ENCODE measurements at regions not wholly inside any gene's neighbourhood (a gene's known extent, or its start where the extent isn't known, plus 50 kb on each side); places are given as distances from the start of the nearest gene placed in this dataset.

GRCh38 chr3:116591236-116591635 lies 118.3 kb upstream of the TUSC7 start:
- Histone ChIP-seq H3K9ac (ENCODE audit: low read depth in 1 of 2, low read length in 2 of 2) (no peak overlapping the region), H3K4me3 (ENCODE audit: low read depth in 1 of 3, low read length in 3 of 3) (no peak overlapping the region), H3K27me3 (ENCODE audit: control insufficient read depth in 4 of 4, insufficient read depth in 4 of 4, low read length in 3 of 4) (no peaks in the 10 kb centered on the region), H3K9me3 (ENCODE audit: control insufficient read depth in 4 of 4, low read length in 3 of 4) (no peaks in the 10 kb centered on the region), H3K4me1 (ENCODE audit: control insufficient read depth in 4 of 4, insufficient read depth in 4 of 4, low read length in 3 of 4) (no peaks in the 10 kb centered on the region), H3K36me3 (ENCODE audit: control insufficient read depth in 4 of 4, insufficient read depth in 3 of 4, low read depth in 1 of 4, low read length in 3 of 4) (no peaks in the 10 kb centered on the region), H3K27ac (ENCODE audit: low read depth in 1 of 2, low read length in 2 of 2) (no peak overlapping the region)
- WGBS: 40% methylated on average over 3 of the region's 3 CpGs
- TF ChIP-seq NR2F2 (IDR thresholded peaks at IDR 0.05): no peak
- no peak for TF ChIP-seq RXRA (IDR thresholded peaks at IDR 0.05)
- DNase-seq (ENCODE audit: low spot score): no peak

DNA sequence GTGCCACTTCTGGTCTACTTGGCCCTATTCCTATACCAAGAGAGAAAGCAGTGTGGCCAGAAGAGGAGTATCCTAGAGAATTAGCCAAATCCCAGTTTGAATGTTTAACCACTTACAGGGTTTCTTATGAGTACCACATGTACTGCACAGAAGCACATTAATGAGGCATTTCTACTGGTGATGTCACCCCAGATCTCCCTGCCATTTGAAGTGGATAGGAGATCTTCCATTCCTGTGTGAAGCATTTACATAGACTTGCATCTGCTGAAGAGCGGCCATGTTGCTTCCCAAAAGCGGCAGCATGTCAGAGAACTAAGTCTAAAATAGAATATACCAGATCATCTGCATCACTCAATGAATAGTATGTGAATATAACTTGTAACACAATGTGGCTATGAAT lies 108.4 kb upstream of the TUSC7 start:
- Histone ChIP-seq H3K9ac (ENCODE audit: low read depth in 1 of 2, low read length in 2 of 2) (no peak overlapping the region), H3K4me3 (ENCODE audit: low read depth in 1 of 3, low read length in 3 of 3) (no peak overlapping the region), H3K9me3 (ENCODE audit: control insufficient read depth in 4 of 4, low read length in 3 of 4) (no peaks in the 10 kb centered on the region), H3K4me1 (ENCODE audit: control insufficient read depth in 4 of 4, insufficient read depth in 4 of 4, low read length in 3 of 4) (no peaks in the 10 kb centered on the region), H3K27ac (ENCODE audit: low read depth in 1 of 2, low read length in 2 of 2) (no peak overlapping the region), H3K27me3 (ENCODE audit: control insufficient read depth in 4 of 4, insufficient read depth in 4 of 4, low read length in 3 of 4) (no peaks in the 10 kb centered on the region), H3K36me3 (ENCODE audit: control insufficient read depth in 4 of 4, insufficient read depth in 3 of 4, low read depth in 1 of 4, low read length in 3 of 4) (no peaks in the 10 kb centered on the region)
- no peak for TF ChIP-seq NR2F2 (IDR thresholded peaks at IDR 0.05)
- no peak for TF ChIP-seq FOXA1 (IDR thresholded peaks at IDR 0.05)
- TF ChIP-seq YY1 (IDR thresholded peaks at IDR 0.05): no peak
- TF ChIP-seq HNF4A (conservative IDR thresholded peaks at IDR 0.05): no peak
- TF ChIP-seq JUND (IDR thresholded peaks at IDR 0.05): no peak
- no peak for TF ChIP-seq SP1 (IDR thresholded peaks at IDR 0.05)
- no peak for TF ChIP-seq GABPA (IDR thresholded peaks at IDR 0.05 in 1 of 2, conservative IDR thresholded peaks at IDR 0.05 in 1 of 2)
- TF ChIP-seq RAD21 (IDR thresholded peaks at IDR 0.05): no peak
- TF ChIP-seq TAF1 (conservative IDR thresholded peaks at IDR 0.05): no peak
- TF ChIP-seq REST (IDR thresholded peaks at IDR 0.05): no peak
- no peak for TF ChIP-seq FOXA2 (IDR thresholded peaks at IDR 0.05)
- TF ChIP-seq, protein P1, sequence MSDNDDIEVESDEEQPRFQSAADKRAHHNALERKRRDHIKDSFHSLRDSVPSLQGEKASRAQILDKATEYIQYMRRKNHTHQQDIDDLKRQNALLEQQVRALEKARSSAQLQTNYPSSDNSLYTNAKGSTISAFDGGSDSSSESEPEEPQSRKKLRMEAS (IDR thresholded peaks at IDR 0.05): no peak
- no peak for DNase-seq (ENCODE audit: low spot score)
- WGBS: 72% methylated on average over 2 of the region's 2 CpGs

- Histone ChIP-seq H3K4me3 (ENCODE audit: low read depth in 1 of 3, low read length in 3 of 3) (no peak overlapping the region), H3K27me3 (ENCODE audit: control insufficient read depth in 4 of 4, insufficient read depth in 4 of 4, low read length in 3 of 4) (peaks cover 0 to 2% (median 0%) of the 10 kb centered on the region in 4 donors), H3K27ac (ENCODE audit: low read depth in 1 of 2, low read length in 2 of 2) (no peak overlapping the region), H3K4me1 (ENCODE audit: control insufficient read depth in 4 of 4, insufficient read depth in 4 of 4, low read length in 3 of 4) (no peaks in the 10 kb centered on the region), H3K36me3 (ENCODE audit: control insufficient read depth in 4 of 4, insufficient read depth in 3 of 4, low read depth in 1 of 4, low read length in 3 of 4) (no peaks in the 10 kb centered on the region), H3K9ac (ENCODE audit: low read depth in 1 of 2, low read length in 2 of 2) (no peak overlapping the region), H3K9me3 (ENCODE audit: control insufficient read depth in 4 of 4, low read length in 3 of 4) (no peaks in the 10 kb centered on the region)
- no peak for DNase-seq (ENCODE audit: low spot score)
- no peak for TF ChIP-seq FOXA1 (IDR thresholded peaks at IDR 0.05)
- TF ChIP-seq RXRA (IDR thresholded peaks at IDR 0.05): no peak
- no peak for TF ChIP-seq JUND (IDR thresholded peaks at IDR 0.05)
- no peak for TF ChIP-seq GABPA (IDR thresholded peaks at IDR 0.05 in 1 of 2, conservative IDR thresholded peaks at IDR 0.05 in 1 of 2)
- TF ChIP-seq, protein P2, sequence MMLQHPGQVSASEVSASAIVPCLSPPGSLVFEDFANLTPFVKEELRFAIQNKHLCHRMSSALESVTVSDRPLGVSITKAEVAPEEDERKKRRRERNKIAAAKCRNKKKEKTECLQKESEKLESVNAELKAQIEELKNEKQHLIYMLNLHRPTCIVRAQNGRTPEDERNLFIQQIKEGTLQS (IDR thresholded peaks at IDR 0.05): no peak
- TF ChIP-seq, protein P1 (IDR thresholded peaks at IDR 0.05): no peak
- TF ChIP-seq ZBTB33 (IDR thresholded peaks at IDR 0.05): no peak
- TF ChIP-seq TAF1 (conservative IDR thresholded peaks at IDR 0.05): no peak
- 77% methylated on average over 5 of the region's 5 CpGs for WGBS
Observed at GRCh38 chr3:116607205-116607604, 102.4 kb upstream of the TUSC7 start.

All from liver (tissue), 7 donors.